ENCODE measurements at regions not wholly inside any gene's neighbourhood (a gene's known extent, or its start where the extent isn't known, plus 50 kb on each side); places are given as distances from the start of the nearest gene placed in this dataset.

DNA sequence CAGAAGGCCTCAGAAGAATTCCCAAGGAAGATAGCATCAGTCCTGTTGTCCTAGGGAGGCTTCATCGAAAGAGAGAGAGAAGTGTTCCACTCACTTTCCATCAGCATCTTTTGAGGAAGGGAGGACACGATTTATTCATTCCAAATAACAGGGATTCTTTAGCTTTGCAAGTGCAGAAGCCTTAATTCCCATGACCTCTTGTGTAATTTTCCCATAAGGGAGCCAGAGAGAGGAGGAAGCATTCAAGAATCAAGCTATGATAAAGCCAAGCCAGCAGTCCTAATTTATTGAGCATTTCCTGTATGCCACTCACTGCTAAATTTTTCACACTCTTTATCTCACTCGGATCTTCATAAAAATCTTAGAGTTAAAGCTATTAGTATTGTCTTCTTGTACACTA, 169.7 kb upstream of the MITF start:
- TF ChIP-seq EP300 (IDR thresholded peaks at IDR 0.05) (no peak), POLR2A (IDR thresholded peaks at IDR 0.05) (no peak), POLR2AphosphoS5 (IDR thresholded peaks at IDR 0.05) (no peak)
- TF ChIP-seq, protein P1, sequence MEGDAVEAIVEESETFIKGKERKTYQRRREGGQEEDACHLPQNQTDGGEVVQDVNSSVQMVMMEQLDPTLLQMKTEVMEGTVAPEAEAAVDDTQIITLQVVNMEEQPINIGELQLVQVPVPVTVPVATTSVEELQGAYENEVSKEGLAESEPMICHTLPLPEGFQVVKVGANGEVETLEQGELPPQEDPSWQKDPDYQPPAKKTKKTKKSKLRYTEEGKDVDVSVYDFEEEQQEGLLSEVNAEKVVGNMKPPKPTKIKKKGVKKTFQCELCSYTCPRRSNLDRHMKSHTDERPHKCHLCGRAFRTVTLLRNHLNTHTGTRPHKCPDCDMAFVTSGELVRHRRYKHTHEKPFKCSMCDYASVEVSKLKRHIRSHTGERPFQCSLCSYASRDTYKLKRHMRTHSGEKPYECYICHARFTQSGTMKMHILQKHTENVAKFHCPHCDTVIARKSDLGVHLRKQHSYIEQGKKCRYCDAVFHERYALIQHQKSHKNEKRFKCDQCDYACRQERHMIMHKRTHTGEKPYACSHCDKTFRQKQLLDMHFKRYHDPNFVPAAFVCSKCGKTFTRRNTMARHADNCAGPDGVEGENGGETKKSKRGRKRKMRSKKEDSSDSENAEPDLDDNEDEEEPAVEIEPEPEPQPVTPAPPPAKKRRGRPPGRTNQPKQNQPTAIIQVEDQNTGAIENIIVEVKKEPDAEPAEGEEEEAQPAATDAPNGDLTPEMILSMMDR (IDR thresholded peaks at IDR 0.05): no peak
